GM18508 (cell line): ENCODE measurements at regions not wholly inside any gene's neighbourhood (a gene's known extent, or its start where the extent isn't known, plus 50 kb on each side); places are given as distances from the start of the nearest gene placed in this dataset.

Experiments used
- ATAC-seq: cut with Tn5 transposase; IDR thresholded peaks from one replicate; pipeline ENCODE4 v1.9.1; 2021; ENCODE audit warnings: moderate number of reproducible peaks; ENCODE audit not compliant: insufficient read depth, unreplicated experiment

DNA sequence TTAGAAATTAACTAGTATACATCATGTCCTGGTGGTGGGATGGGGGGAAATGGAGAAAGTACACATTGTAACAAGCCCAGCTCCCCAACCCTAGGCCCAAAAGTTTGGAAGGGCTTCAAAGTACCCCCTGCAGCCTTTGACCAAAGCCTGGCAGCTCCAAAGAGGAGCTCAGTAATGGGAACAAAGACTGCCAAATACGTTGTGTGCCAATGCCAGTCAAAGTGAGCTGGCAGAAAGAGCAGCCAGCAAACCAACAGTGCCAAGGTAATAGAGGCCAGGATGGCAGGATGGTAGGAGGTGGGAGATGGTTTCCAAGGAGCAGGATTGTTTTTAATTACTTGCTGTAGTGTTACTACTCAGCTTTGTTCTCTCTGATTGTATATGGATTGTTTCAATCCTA, 248.3 kb downstream of the COX7C start:
- ATAC-seq: no peak

DNA sequence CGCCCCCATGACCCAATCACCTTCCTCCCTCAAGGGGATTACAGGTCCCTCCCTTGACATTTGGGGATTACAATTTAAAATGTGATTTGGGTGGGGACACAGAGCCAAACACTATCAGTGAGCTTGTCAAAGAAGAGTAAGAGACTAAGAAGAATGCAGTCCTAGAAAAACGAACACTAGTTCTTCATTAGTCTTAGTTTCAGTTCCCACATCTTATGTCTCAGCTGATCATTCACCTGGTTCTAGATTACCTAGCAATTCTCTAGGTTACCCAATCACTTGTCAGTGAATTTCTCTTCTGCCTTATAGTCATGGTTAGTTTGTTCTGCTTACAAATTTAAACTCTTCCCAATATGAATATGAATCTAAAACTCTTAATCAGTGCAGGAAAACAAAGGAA, 251.5 kb downstream of the COX7C start:
- ATAC-seq: peak; percentile 53

- no peak for ATAC-seq
Measured at GRCh38 chr5:86875539-86875938, 257.8 kb downstream of the COX7C start.

GRCh38 chr5:86878250-86878649, 260.5 kb downstream of the COX7C start:
- ATAC-seq: no peak

- no peak for ATAC-seq
Measured at GRCh38 chr5:86879086-86879485, 261.3 kb downstream of the COX7C start.

DNA sequence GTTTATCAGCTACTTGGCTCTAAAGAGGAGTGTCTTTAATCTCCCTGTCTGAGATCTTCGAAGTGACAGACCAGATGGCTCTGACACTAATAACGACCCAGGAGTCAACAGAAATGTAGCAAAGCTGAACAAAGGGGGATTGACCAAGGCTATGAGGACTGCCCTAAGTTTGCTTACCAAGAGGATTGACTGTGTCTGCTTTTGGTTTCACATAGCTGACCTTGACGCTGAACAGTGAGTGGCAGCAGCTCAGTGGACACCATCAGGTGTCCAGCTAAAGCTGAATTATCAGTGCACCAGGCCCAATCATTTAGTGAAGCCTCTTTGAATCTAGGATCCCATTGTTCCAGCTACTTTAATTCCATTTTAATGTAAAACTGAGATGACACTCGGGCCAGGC, 262.6 kb downstream of the COX7C start:
- ATAC-seq: no peak

- peak; percentile 97 for ATAC-seq
Measured at GRCh38 chr5:86880785-86881492, 263.2 kb downstream of the COX7C start.

DNA sequence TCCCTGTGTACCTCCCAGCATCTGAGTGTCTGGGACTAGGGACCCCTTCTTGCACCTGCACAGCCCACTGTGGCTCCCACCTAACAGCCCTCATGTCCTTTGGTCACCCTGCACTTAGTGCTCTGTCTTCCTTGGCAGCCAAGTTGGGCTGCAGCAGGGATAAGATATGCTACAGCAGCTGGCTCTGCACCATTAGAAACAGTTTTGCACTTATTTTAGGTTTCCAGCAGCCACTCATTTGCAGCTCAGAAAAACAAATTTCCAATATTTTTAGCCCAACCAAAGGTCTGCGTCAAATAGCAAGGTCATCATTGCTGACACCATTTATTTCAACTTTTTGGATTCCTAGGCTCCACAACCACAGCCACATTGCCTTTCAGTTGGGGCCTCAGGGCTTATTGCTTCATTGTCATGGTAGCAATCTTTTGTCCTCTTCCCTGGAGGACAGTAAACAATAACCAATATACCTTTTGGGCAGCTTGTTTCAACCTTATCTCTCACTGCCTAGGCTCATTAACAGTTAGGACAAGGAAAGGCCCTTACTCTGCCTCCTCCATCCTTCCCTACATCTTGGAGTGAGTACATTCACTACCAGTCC, 263.9 kb downstream of the COX7C start:
- no peak for ATAC-seq

DNA sequence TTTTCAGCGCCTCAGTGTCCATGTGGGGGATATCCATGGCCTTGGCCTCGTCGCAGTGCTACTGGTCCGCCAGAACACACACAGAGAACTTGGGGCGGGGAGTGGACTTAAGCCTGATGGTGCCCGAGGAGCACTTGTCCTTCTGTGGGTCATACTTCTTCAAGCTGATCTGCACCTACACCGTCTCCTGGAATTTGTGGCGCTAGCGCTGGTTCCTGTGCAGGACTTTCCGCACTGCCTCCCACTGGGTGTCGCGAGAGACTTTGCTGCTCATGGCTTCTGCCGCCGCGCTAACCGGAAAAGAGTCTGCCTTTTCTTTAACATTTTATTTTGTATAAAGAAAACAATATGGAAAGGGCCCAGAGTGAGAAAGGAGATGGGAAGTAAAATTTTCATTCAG, 266.9 kb downstream of the COX7C start:
- no peak for ATAC-seq

DNA sequence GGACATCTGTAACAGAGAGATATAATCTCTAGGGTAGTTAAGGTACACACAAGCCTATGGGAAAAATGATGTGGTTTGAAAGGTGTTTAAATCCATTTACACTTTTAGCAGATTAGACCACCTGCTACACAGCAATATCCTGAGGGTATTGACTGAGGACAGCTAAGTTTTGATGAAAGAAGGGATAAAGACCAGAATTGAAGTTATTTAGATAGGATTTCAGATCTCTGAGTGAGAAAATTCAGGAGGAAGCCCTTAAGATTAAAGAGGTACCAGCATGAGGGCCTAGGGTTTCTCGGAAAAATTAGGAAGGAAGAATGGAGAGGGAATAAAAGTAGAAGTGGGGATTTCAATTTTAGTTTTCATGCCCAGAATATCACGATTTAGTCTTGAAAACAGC, 267.3 kb downstream of the COX7C start:
- no peak for ATAC-seq

GRCh38 chr5:86885489-86886230, 267.9 kb downstream of the COX7C start:
- ATAC-seq: no peak

DNA sequence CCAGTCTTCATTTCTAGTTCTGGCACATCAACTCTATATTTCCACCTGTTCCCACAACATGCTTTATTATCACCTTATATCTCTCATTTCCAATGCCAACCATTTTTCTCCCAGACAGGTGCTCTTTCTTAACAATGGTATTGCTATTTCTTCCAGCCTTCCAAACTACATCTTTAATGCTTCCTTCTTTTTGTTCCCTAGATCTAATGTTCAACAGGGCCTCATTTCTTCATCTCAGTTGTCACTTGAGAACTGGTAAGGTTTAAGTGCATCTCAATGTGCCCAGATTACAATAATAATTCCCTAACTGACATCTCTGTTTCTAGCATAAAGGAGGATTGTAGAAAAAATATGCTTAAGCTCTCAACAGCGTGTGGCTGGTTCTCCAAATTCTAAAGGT, 272.6 kb downstream of the COX7C start:
- no peak for ATAC-seq

DNA sequence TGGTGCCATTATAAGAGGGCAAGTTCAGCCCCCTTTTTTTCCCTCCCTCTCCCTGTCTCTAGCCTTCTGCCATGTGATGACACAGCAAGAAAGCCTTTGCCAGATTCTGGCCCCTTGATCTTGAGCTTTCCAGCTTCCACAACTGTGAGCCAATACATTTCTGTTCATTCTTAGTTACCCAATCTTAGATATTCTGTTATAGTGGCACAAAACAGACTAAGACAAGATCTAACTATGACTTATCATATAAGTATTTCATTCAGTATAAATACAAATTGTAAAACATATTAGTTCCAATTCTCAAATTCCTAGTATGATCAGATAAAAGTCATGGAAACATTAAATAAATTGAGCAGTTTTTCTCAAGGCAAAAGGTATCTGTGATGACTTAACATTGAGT, 276.3 kb downstream of the COX7C start:
- no peak for ATAC-seq

GRCh38 chr5:86896916-86897315, 279.2 kb downstream of the COX7C start:
- no peak for ATAC-seq

- no peak for ATAC-seq
Measured at GRCh38 chr5:86909418-86910295, 291.9 kb downstream of the COX7C start.

GRCh38 chr5:86917117-86917579, 299.4 kb downstream of the COX7C start:
- ATAC-seq: no peak

DNA sequence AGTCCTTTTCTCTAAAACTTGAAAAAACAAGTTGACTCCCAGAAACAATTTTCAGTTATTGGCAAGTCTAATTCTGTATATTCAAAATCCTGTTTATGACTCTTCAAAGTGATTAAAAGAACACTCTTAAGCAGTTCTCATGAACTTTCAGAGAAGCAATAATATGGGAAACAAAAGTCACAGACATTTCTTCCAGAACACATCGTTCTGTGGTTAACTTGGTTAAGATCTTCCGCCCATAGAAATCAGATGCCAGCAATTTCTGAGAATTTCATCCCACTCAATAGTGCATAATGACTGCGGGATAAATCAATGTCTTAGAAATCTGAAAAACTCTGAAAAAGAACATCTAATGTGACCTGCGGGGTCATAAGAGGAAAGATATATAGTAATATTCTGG, 300.5 kb downstream of the COX7C start:
- no peak for ATAC-seq

DNA sequence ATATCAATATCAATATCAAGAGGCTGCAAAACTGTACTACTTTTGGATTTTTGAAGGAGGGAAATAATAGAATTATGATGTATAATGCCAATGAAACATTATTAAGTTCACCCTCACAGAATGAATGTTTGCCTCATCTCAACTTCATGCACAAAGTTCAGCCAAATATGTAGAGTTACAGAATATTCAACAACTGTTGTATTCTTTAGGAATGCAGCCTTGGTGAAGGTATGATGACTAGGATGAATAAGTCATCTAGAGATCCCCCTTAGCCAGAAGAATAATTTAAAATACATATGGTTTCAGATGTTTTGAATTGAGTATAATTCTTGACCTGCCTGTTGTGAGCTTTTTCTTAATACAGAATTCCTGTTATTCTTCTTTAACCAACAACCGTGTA, 308.3 kb downstream of the COX7C start:
- no peak for ATAC-seq

GRCh38 chr5:86929123-86929766, 311.5 kb downstream of the COX7C start:
- ATAC-seq: no peak

DNA sequence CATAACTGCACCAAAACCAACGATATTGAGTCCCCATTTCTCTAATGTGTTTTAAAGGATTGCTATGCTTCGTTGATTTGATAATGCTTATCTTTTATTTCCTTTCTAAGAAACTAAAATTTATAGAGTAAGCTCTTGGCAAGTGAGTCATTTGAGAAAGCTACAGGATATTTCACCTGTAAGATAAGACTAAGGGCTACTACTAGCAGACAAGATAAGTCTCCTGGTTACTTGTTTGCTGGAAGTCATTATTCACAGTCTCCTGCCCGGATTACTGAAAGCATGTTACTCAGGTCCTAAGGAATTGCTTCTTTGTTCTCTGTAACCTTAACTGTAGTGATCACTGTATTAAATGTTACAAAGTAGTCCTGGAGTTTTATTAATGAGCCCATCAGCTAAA, 315.9 kb upstream of the RASA1 start:
- no peak for ATAC-seq
